ENCODE measurements at regions not wholly inside any gene's neighbourhood (a gene's known extent, or its start where the extent isn't known, plus 50 kb on each side); places are given as distances from the start of the nearest gene placed in this dataset.

DNA sequence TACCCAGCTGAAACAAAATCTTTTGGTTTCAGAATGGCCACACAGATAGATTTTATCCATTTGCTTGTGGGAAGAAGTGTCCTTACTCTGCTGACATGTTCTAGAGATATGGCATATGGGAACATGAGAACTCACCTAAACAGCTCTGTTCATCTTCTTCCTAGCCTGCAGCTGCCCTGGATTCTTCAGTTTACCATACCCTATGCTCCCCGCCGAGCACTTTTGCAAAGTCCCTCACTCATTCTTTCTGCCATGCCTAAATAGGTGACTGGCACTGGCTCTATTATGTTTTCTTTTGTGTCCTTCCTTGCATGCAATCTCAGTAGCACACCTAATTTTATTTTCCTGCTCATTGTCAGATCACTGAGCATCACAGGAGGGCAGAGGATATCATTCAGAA, 293.7 kb upstream of the RSPO3 start:
- TF ChIP-seq, protein P1, sequence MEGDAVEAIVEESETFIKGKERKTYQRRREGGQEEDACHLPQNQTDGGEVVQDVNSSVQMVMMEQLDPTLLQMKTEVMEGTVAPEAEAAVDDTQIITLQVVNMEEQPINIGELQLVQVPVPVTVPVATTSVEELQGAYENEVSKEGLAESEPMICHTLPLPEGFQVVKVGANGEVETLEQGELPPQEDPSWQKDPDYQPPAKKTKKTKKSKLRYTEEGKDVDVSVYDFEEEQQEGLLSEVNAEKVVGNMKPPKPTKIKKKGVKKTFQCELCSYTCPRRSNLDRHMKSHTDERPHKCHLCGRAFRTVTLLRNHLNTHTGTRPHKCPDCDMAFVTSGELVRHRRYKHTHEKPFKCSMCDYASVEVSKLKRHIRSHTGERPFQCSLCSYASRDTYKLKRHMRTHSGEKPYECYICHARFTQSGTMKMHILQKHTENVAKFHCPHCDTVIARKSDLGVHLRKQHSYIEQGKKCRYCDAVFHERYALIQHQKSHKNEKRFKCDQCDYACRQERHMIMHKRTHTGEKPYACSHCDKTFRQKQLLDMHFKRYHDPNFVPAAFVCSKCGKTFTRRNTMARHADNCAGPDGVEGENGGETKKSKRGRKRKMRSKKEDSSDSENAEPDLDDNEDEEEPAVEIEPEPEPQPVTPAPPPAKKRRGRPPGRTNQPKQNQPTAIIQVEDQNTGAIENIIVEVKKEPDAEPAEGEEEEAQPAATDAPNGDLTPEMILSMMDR (conservative IDR thresholded peaks at IDR 0.05) = no peak
- no peak for TF ChIP-seq EZH2 (IDR thresholded peaks at IDR 0.05; ENCODE audit: low read depth)

Data from PC-9 (cell line).